Small intestine (tissue), 7 donors: ENCODE measurements at regions not wholly inside any gene's neighbourhood (a gene's known extent, or its start where the extent isn't known, plus 50 kb on each side); places are given as distances from the start of the nearest gene placed in this dataset.

Source experiments
- DNase-seq, 2 donors: peaks; one replicate each; pipeline versions ENCODE4 v3.0.0 to v3.0.0-alpha.2; 2013
- FAIRE-seq: peaks from 2 replicates; lab custom pipeline; 2012; peaks lifted over from hg19 to GRCh38; lab: Jason Lieb, UNC
- H3K27ac ChIP-seq, 3 donors: one replicate each; pipeline ENCODE4 v1.5.1; 2013; ENCODE audit warnings: low read length in 2 of 3, mild to moderate bottlenecking in 2 of 3, control low read depth in 1 of 3, inconsistent platforms in 1 of 3, low read depth in 1 of 3, moderate library complexity in 1 of 3
- H3K27me3 ChIP-seq, 3 donors: one replicate each; pipeline ENCODE4 v1.6.1; 2013; ENCODE audit warnings: low read length in 3 of 3, inconsistent platforms in 1 of 3; ENCODE audit not compliant: control insufficient read depth in 3 of 3, insufficient read depth in 3 of 3
- H3K36me3 ChIP-seq, 3 donors: one replicate each; pipeline ENCODE4 v1.6.1; 2013; ENCODE audit warnings: low read length in 3 of 3, inconsistent platforms in 1 of 3, low read depth in 1 of 3, mild to moderate bottlenecking in 1 of 3, moderate library complexity in 1 of 3; ENCODE audit not compliant: control insufficient read depth in 3 of 3, insufficient read depth in 2 of 3
- H3K4me1 ChIP-seq, 3 donors: one replicate each; pipeline ENCODE4 v1.6.1; 2013; ENCODE audit warnings: low read length in 2 of 3, inconsistent platforms in 1 of 3, low read depth in 1 of 3, mild to moderate bottlenecking in 1 of 3, moderate library complexity in 1 of 3; ENCODE audit not compliant: control insufficient read depth in 3 of 3, insufficient read depth in 2 of 3
- H3K4me3 ChIP-seq, 3 donors: one replicate each; pipeline ENCODE4 v1.5.1; 2013; ENCODE audit warnings: low read length in 3 of 3, control low read depth in 1 of 3, inconsistent platforms in 1 of 3, low read depth in 1 of 3, mild to moderate bottlenecking in 1 of 3, moderate library complexity in 1 of 3
- H3K9me3 ChIP-seq, 2 donors: one replicate each; pipeline ENCODE4 v1.6.1; 2013; ENCODE audit warnings: low read depth in 1 of 2, low read length in 1 of 2; ENCODE audit not compliant: control insufficient read depth in 2 of 2, insufficient read depth in 1 of 2
- WGBS, 3 donors: extraction: QIAGEN DNeasy Blood & Tissue Kit; methylation state at CpG; one replicate each; pipeline ENCODE4 v1.1.7; 2013; 5-methylcytosine and 5-hydroxymethylcytosine counted together
- donor health status: healthy with polysubstance abuse.
- donor health status: control.
- donor health status: control.
- donor health status: Bipolar disorder and iron deficiency.
- donor health status: healthy.

DNA sequence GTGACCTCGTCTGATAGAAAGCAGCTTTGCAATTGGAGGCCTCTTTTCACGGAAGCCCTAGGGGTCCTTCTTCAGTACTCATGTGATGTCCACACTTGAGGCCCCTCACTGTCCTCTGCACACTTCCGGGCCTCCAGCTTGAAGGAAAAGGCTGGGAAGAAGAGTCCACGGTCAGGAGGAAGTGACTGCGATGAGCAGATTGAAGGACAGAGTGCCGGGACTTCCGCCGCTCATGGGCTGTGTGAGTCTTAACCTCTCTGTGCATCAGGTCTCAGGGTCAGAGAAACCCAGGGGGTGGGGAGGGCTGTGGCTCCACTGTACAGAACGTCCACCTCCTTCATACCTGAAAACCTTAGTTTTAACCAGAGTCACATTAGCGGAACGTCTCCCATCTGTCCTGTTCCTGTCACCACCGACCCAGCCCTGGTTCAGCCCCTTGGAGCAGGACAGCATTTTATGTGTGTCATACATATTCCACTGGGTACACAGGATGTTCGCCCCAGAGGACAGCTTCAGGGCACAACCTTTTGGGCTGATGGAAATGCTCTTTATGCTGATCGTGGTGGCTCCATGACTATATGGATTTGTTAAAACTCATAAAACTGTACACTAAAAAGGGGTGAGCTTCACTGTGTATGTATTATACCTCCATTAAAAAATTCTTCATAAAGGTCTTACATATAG is 51.0 kb upstream of the SORCS2 start:
- no peaks in the 10 kb centered on the region for H3K9me3 ChIP-seq
- no peaks in the 10 kb centered on the region for H3K27me3 ChIP-seq
- FAIRE-seq (no peak), DNase-seq (no peak)
- WGBS, 3 donors: 78 to 87% (median 83%) methylated on average over 14 of the region's 14 CpGs
- no peak overlapping the region for H3K27ac ChIP-seq
- no peak overlapping the region for H3K4me3 ChIP-seq
- H3K36me3 ChIP-seq: no peaks in the 10 kb centered on the region
- peaks cover 0 to 17% (median 0%) of the 10 kb centered on the region in 3 donors for H3K4me1 ChIP-seq

DNA sequence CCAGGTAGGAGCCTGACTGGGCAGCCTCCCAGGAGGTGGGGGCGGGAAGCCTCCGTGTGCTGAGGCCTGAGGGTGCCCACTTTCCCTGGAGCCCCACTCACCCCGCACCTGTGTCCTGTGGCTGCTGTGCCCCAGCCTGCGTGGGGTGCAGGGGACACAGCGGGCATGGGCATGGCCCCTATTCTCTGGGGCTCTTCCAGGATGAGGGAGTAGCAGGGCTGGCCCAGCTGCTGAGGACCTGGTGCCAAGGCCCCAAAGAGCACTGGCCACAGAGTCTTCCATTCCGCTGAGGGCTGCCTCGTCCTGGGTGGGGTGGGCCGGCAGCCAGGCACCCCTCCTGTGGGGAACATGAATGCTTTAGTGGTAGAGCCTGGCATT is 51.7 kb upstream of the SORCS2 start:
- FAIRE-seq (no peak), DNase-seq (no peak)
- no peaks in the 10 kb centered on the region for H3K36me3 ChIP-seq
- no peak overlapping the region for H3K27ac ChIP-seq
- no peaks in the 10 kb centered on the region for H3K27me3 ChIP-seq
- H3K4me3 ChIP-seq: no peak overlapping the region
- 78 to 92% (median 86%) methylated on average over 8 of the region's 8 CpGs for WGBS, 3 donors
- peaks cover 0 to 23% (median 0%) of the 10 kb centered on the region in 3 donors for H3K4me1 ChIP-seq
- no peaks in the 10 kb centered on the region for H3K9me3 ChIP-seq

DNA sequence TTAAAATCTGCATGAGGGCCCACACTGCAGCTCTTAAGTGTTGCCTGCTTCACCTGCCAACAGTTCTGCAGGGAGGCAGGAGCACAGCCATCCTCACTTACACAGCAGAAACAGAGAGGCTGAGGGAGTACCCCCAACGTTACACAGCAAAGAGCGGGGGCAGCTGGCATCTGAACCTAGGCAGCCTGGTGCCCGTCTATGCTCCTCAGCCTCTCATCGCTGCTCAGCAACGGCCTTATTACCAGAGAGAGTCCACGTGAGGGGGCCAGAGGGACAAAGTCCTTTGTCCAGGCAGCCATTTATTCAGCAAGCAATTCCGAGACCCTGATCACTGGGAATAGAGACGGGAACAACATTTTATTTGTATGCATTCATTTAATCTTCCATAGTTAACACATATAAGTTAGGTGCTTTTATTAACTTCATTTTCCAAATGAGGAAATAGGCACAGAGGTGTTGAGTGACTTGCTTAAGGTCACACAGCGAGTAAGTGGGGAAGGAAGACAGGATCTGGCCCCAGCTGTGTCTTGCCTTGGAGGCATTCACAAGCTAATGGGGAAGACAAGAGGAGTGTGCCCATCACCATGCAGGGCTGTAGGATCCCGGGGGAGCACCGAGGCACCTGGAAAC is 52.2 kb upstream of the SORCS2 start:
- Histone ChIP-seq H3K4me3 (no peak overlapping the region), H3K27me3 (no peaks in the 10 kb centered on the region), H3K36me3 (no peaks in the 10 kb centered on the region), H3K27ac (peak overlapping the region in 1 of 3 donors; percentile 8), H3K4me1 (peaks cover 0 to 23% (median 0%) of the 10 kb centered on the region in 3 donors), H3K9me3 (no peaks in the 10 kb centered on the region)
- DNase-seq: no peak
- WGBS, 3 donors: 65 to 78% (median 67%) methylated on average over 11 of the region's 11 CpGs
- no peak for FAIRE-seq

DNA sequence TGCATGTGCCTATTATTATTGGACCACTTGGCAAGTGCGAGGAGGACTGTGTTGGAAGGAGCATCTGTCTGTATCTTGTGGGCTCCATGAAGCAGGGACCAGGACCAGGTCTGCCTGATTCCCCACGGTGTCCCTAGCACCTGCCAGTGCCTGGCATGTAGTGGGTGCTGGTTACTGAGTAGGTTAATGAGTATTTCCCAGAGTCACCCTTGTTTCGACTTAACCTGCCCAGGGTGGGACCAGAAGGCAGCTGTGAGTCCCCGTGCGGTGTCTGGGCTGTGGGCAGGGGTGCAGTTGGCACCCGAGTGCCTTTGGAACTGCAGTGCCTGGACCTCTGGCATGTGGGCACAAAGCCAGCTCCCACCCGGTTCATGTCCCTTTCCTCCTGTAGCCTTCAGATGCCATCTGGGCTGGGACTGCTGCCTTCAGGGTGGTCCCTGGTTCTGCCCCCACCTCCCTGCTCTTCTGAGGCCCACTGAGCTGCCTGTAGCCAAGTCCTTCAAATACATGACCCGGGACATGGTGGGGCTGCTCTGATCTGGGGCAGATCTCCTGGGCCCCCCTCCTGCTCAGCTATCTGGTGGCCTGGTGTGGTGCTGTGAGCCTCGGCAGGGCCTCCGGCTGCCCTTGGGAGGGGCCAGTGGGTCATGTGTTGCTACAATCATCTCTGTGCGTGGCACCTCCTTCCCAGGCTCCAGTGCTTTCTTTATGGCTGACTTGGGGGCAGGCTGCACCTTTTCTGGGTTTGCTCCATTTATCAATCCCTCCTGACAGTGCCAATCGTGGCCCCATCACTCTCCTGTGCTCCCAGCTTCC is 53.0 kb upstream of the SORCS2 start:
- no peak for FAIRE-seq
- H3K4me1 ChIP-seq: peaks cover 0 to 23% (median 0%) of the 10 kb centered on the region in 3 donors
- H3K9me3 ChIP-seq: no peaks in the 10 kb centered on the region
- WGBS, 3 donors: 37 to 62% (median 48%) methylated on average over 12 of the region's 12 CpGs
- no peaks in the 10 kb centered on the region for H3K36me3 ChIP-seq
- H3K27me3 ChIP-seq: no peaks in the 10 kb centered on the region
- H3K27ac ChIP-seq: peak overlapping the region in 1 of 3 donors; percentile 8
- H3K4me3 ChIP-seq: no peak overlapping the region
- peak in 1 of 2 donors; percentile 77 for DNase-seq

DNA sequence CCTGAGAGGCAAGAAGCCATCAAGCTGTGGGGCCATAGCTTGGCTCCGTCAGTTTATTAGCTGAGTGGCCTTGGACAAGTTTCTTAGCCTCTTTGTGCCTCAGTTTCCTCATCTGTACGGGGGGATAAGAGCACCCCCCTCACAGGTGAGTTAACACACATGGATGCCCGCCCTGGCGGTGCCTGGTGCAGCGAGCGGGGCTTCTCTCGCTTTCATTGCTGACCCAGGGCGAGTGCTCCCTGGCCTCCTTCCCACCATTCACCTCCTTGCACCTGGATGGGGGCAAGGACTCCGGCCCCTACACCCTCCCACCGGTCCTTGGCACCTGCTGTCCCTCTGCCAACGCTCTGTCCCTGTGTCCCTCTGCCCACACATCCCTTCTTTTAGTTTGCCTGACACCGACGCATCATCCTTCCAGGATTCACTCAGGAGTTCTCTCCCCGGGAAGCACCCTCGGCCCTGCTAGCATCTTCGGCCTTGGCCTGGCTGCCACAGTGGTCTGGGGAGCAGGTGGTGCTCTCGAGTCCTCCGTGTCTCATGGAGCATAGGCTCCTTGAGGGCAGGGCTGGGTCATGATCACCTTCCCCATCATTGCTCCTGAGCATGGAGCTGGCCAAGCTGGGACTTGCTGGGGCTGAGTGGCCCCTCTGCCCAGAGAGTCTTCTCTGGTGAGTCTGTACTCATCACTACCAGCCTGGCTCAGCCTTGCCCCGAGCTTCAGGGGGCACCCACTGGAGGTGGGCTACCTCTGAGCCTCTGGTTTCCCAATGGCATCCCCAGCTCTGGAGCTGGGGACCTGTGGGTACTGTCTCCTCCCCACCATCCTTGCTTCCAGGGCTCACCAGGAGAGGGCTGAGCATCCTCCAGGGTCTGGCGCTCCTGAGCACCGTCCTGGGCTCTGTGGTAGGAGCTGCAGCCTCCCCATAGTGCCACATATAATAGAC is 53.8 kb upstream of the SORCS2 start:
- H3K4me1 ChIP-seq: peaks cover 0 to 23% (median 0%) of the 10 kb centered on the region in 3 donors
- no peaks in the 10 kb centered on the region for H3K9me3 ChIP-seq
- no peaks in the 10 kb centered on the region for H3K27me3 ChIP-seq
- no peak overlapping the region for H3K27ac ChIP-seq
- FAIRE-seq: no peak
- H3K4me3 ChIP-seq: no peak overlapping the region
- no peaks in the 10 kb centered on the region for H3K36me3 ChIP-seq
- 73 to 85% (median 74%) methylated on average over 21 of the region's 21 CpGs for WGBS, 3 donors
- no peak for DNase-seq

DNA sequence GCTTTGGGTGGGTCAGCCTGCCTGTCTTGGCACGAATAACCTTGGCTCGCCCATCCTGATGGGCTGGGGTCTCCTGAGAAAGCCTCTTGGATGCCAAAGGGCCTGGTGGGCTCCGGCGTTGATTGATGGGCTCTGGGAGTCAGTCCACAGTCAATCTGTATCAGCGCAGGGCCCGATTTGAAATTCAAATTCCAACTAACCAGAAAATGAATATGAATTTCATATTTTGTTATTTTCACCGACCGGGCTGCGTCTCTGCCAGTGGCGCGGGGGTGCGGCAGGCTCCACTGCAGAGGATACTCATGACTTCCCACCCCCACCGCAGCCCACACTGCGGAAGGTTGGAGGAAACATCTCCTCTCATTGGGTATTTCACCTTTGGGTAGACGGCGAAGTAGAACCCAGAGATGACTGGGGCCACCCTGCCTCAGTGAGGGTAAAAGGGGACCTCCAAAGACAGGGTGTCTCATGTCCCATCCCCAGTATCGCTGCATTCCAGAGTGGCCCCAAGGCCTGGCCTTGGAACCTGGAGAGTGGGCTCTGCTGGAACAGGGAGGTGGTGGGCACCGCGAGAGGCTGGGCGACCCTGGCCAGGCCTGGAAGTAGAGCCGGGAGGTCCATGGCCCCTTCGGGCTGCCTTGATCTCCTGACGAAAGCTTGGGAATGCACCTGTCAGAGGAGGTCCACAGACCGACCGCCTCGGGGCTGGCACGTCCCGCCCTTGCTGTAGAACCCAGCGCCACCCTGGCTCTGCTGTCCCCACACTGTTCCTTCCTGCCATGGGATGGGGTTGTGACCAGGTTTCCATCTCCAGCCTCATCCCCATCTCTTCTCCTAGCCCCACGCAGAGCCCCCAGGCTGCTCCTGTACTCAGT is 54.8 kb upstream of the SORCS2 start:
- Histone ChIP-seq H3K36me3 (no peaks in the 10 kb centered on the region), H3K4me3 (no peak overlapping the region), H3K9me3 (peaks cover 0 to 8% of the 10 kb centered on the region in 2 donors), H3K27ac (no peak overlapping the region), H3K4me1 (peaks cover 0 to 23% (median 0%) of the 10 kb centered on the region in 3 donors), H3K27me3 (no peaks in the 10 kb centered on the region)
- 91 to 93% (median 91%) methylated on average over 24 to 30 of the region's 30 CpGs for WGBS, 3 donors
- FAIRE-seq: no peak
- no peak for DNase-seq

DNA sequence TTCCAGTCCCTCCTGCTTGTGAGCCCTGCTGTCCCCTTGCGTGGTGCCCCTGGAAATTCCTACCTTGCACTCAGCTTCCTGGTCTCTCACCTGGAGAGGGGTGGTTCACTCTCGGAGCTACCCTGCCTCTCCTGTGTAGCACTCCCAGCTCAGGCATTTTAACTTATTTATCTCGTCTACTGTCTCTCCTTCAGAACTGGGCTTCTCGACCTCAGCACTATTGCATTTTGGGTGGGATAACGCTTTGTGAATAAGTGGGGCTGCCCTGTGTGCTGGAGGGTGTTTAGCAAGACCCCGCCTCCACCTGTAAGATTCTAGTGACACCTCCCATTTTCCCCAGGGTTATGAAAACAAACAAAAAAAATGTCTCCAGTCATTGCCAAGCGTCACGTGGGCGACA is 56.0 kb upstream of the SORCS2 start:
- Histone ChIP-seq H3K36me3 (no peaks in the 10 kb centered on the region), H3K9me3 (peaks cover 0 to 8% of the 10 kb centered on the region in 2 donors), H3K27me3 (no peaks in the 10 kb centered on the region), H3K4me3 (peak overlapping the region in 1 of 3 donors; percentile 1), H3K27ac (no peak overlapping the region), H3K4me1 (peaks cover 0 to 23% (median 0%) of the 10 kb centered on the region in 3 donors)
- 42 to 61% (median 58%) methylated on average over 9 of the region's 9 CpGs for WGBS, 3 donors
- FAIRE-seq: no peak
- peak in 1 of 2 donors; percentile 71 for DNase-seq
